ENCODE measurements at regions not wholly inside any gene's neighbourhood (a gene's known extent, or its start where the extent isn't known, plus 50 kb on each side); places are given as distances from the start of the nearest gene placed in this dataset.

- no peak overlapping the region for H3K4me3 ChIP-seq (ENCODE audit: low read depth, low read length)
- no peak for TF ChIP-seq CTCF (IDR thresholded peaks at IDR 0.05; ENCODE audit: low read depth, low read length, missing control alignments)
- no peak for DNase-seq (ENCODE audit: low read depth)
Measured at GRCh38 chr1:4532656-4533055, 121.8 kb upstream of the AJAP1 start.

GRCh38 chr1:4546911-4547310 is 107.5 kb upstream of the AJAP1 start:
- no peak overlapping the region for H3K4me3 ChIP-seq (ENCODE audit: low read depth, low read length)
- no peak for DNase-seq (ENCODE audit: low read depth)
- no peak for TF ChIP-seq CTCF (IDR thresholded peaks at IDR 0.05; ENCODE audit: low read depth, low read length, missing control alignments)

- no peak for TF ChIP-seq CTCF (IDR thresholded peaks at IDR 0.05; ENCODE audit: low read depth, low read length, missing control alignments)
- H3K4me3 ChIP-seq (ENCODE audit: low read depth, low read length) = no peak overlapping the region
- DNase-seq (ENCODE audit: low read depth) = no peak
Measured at GRCh38 chr1:4549930-4550329, 104.5 kb upstream of the AJAP1 start.

- H3K4me3 ChIP-seq (ENCODE audit: low read depth, low read length) = no peak overlapping the region
Measured at GRCh38 chr1:4550941-4551340, 103.5 kb upstream of the AJAP1 start.

GRCh38 chr1:4551706-4552105 is 102.7 kb upstream of the AJAP1 start:
- no peak for TF ChIP-seq CTCF (IDR thresholded peaks at IDR 0.05; ENCODE audit: low read depth, low read length, missing control alignments)
- no peak overlapping the region for H3K4me3 ChIP-seq (ENCODE audit: low read depth, low read length)
- no peak for DNase-seq (ENCODE audit: low read depth)

More at GRCh38 chr1:4550941-4551340, 103.5 kb upstream of the AJAP1 start:
- no peak for TF ChIP-seq CTCF (IDR thresholded peaks at IDR 0.05; ENCODE audit: low read depth, low read length, missing control alignments)
- DNase-seq (ENCODE audit: low read depth) = no peak

GRCh38 chr1:4553761-4554160 is 100.6 kb upstream of the AJAP1 start:
- no peak for DNase-seq (ENCODE audit: low read depth)
- no peak for TF ChIP-seq CTCF (IDR thresholded peaks at IDR 0.05; ENCODE audit: low read depth, low read length, missing control alignments)
- H3K4me3 ChIP-seq (ENCODE audit: low read depth, low read length) = no peak overlapping the region

GRCh38 chr1:4554271-4554865 is 100.0 kb upstream of the AJAP1 start:
- H3K4me3 ChIP-seq (ENCODE audit: low read depth, low read length) = no peak overlapping the region
- no peak for DNase-seq (ENCODE audit: low read depth)
- TF ChIP-seq CTCF (IDR thresholded peaks at IDR 0.05; ENCODE audit: low read depth, low read length, missing control alignments) = no peak
